Ramos (cell line): ENCODE measurements at regions not wholly inside any gene's neighbourhood (a gene's known extent, or its start where the extent isn't known, plus 50 kb on each side); places are given as distances from the start of the nearest gene placed in this dataset.
"Not testable (repeated sequence)": the region's sequence is repeated elsewhere in the genome, so short reads cannot be mapped to it uniquely, and the experiment has no call there.

Experiments
- in situ Hi-C: fragments of 300-500 bp; cut with MboI; formaldehyde crosslinking; loops from one replicate; pipeline ENCODE4 v1.14.3; 2022; ENCODE audit warnings: low sequenced_read_pairs; ENCODE audit not compliant: unreplicated experiment

GRCh38 chr18:1521588-1522248 is 617.0 kb downstream of the ADCYAP1 start:
- in situ Hi-C loops, result not testable (repeated sequence)

- in situ Hi-C loops, result no loop called here
Observed at GRCh38 chr18:1522249-1522615, 617.6 kb downstream of the ADCYAP1 start.

GRCh38 chr18:1526991-1527390 is 622.3 kb downstream of the ADCYAP1 start:
- in situ Hi-C loops, result no loop called here

- in situ Hi-C loops, result no loop called here
Observed at GRCh38 chr18:1527805-1528204, 623.1 kb downstream of the ADCYAP1 start.

- in situ Hi-C loops, result no loop called here
Observed at GRCh38 chr18:1528447-1528846, 623.8 kb downstream of the ADCYAP1 start.

GRCh38 chr18:1528964-1529509 is 624.4 kb downstream of the ADCYAP1 start:
- in situ Hi-C loops, result no loop called here

GRCh38 chr18:1530650-1531049 is 626.0 kb downstream of the ADCYAP1 start:
- in situ Hi-C loops, result no loop called here

GRCh38 chr18:1539276-1539675 is 634.6 kb downstream of the ADCYAP1 start:
- in situ Hi-C loops, result no loop called here

- in situ Hi-C loops, result no loop called here
Observed at GRCh38 chr18:1541478-1541877, 636.8 kb downstream of the ADCYAP1 start.

GRCh38 chr18:1542230-1542774 is 637.6 kb downstream of the ADCYAP1 start:
- in situ Hi-C loops, result no loop called here

GRCh38 chr18:1544016-1544415 is 639.3 kb downstream of the ADCYAP1 start:
- in situ Hi-C loops, result no loop called here

GRCh38 chr18:1557711-1558110 is 653.0 kb downstream of the ADCYAP1 start:
- in situ Hi-C loops, result not testable (repeated sequence)

- in situ Hi-C loops, result no loop called here
Observed at GRCh38 chr18:1559563-1559962, 654.9 kb downstream of the ADCYAP1 start.

GRCh38 chr18:1564793-1565192 is 660.1 kb downstream of the ADCYAP1 start:
- in situ Hi-C loops, result no loop called here

GRCh38 chr18:1571206-1571605 is 666.5 kb downstream of the ADCYAP1 start:
- in situ Hi-C loops, result no loop called here

GRCh38 chr18:1573732-1574131 is 669.1 kb downstream of the ADCYAP1 start:
- in situ Hi-C loops, result no loop called here

- in situ Hi-C loops, result no loop called here
Observed at GRCh38 chr18:1575084-1575483, 670.4 kb downstream of the ADCYAP1 start.

- in situ Hi-C loops, result no loop called here
Observed at GRCh38 chr18:1578505-1578904, 673.8 kb downstream of the ADCYAP1 start.

- in situ Hi-C loops, result no loop called here
Observed at GRCh38 chr18:1581581-1581980, 676.9 kb downstream of the ADCYAP1 start.

- in situ Hi-C loops, result no loop called here
Observed at GRCh38 chr18:1585881-1586488, 681.3 kb downstream of the ADCYAP1 start.

GRCh38 chr18:1593091-1593490 is 688.4 kb downstream of the ADCYAP1 start:
- in situ Hi-C loops, result no loop called here

GRCh38 chr18:1595195-1595594 is 690.5 kb downstream of the ADCYAP1 start:
- in situ Hi-C loops, result no loop called here
